Heart left ventricle (tissue), 13 donors: ENCODE measurements at regions not wholly inside any gene's neighbourhood (a gene's known extent, or its start where the extent isn't known, plus 50 kb on each side); places are given as distances from the start of the nearest gene placed in this dataset.

Experiments
- POLR2A ChIP-seq, 2 donors: fragments of 450-650 bp; IDR thresholded peaks; one replicate each; pipeline ENCODE4 v1.6.1; 2017; ENCODE audit warnings: antibody characterized with exemption in 2 of 2, mild to moderate bottlenecking in 2 of 2, moderate library complexity in 2 of 2
- TF ChIP-seq, protein P1 (sequence below), 12 donors: fragments of 200-600 bp; sonication (generic) in 4 of 12; IDR thresholded peaks; one replicate each; pipeline versions ENCODE4 v1.5.0 to v1.8.0; 2018 to 2022; ENCODE audit warnings: antibody characterized with exemption in 12 of 12, mild to moderate bottlenecking in 5 of 12
- donor health status: ischemic (EF 13 %, LVEDD 7.1; RV severe dilation, severe dysfunction).
- donor health status: DM: no; HTN: yes; CAD: no.
- donor health status: DM: no; HTN: no; CAD: no.
- donor health status: ischemic (EF 25% LVEDD 6.9; RV normal size, moderate dysfunction).
- donor health status: ischemic (EF 25% LVEDD 5.7; RV mildly dilated, moderate dysfunction).
- donor health status: ischemic (EF 35%, LVEDD 5.7; RV mildly dilated, moderate dysfunction).
- donor health status: nonischemic (EF 11% LVEDD 7.7; RV severe dilation, severe dysfunction).
- donor health status: DM: yes; HTN: yes; CAD: no.
- donor health status: PGD.
- donor health status: ischemic (EF 29% LVEDD 5.4; RV normal size, mild dysfunction).
- donor health status: nonischemic (EF 23%, LVEDD 6.1; RV moderate dilation, normal function).

DNA sequence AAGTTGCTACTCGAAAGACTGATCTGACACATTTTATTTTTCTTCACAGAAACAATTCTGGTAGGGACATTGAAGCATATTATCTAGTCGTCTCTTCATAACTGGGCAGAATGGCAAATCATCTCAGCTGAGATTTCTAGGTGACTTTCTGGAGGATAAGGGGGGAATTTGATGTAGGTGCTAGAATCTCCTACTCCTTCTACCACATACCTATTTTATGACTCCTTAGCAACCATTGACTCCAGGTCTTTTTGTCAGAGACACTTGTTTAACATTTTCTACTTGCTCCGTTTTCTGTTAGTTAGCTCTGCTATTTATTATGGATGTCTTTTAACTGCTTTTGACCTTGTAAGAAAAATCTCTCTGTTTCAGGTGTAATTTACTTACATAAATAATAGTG lies 380.9 kb upstream of the SEMA3C start:
- TF ChIP-seq, protein P1, sequence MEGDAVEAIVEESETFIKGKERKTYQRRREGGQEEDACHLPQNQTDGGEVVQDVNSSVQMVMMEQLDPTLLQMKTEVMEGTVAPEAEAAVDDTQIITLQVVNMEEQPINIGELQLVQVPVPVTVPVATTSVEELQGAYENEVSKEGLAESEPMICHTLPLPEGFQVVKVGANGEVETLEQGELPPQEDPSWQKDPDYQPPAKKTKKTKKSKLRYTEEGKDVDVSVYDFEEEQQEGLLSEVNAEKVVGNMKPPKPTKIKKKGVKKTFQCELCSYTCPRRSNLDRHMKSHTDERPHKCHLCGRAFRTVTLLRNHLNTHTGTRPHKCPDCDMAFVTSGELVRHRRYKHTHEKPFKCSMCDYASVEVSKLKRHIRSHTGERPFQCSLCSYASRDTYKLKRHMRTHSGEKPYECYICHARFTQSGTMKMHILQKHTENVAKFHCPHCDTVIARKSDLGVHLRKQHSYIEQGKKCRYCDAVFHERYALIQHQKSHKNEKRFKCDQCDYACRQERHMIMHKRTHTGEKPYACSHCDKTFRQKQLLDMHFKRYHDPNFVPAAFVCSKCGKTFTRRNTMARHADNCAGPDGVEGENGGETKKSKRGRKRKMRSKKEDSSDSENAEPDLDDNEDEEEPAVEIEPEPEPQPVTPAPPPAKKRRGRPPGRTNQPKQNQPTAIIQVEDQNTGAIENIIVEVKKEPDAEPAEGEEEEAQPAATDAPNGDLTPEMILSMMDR (IDR thresholded peaks at IDR 0.05), result no peak
- no peak for TF ChIP-seq POLR2A (IDR thresholded peaks at IDR 0.05)
